ENCODE measurements at regions not wholly inside any gene's neighbourhood (a gene's known extent, or its start where the extent isn't known, plus 50 kb on each side); places are given as distances from the start of the nearest gene placed in this dataset.
A peak's percentile ranks its signal among the peaks of the same experiment; 100 is the strongest.

GRCh38 chr2:2717406-2717805, 386.3 kb upstream of the MYT1L start:
- DNase-seq (ENCODE audit: low spot score): no peak

DNA sequence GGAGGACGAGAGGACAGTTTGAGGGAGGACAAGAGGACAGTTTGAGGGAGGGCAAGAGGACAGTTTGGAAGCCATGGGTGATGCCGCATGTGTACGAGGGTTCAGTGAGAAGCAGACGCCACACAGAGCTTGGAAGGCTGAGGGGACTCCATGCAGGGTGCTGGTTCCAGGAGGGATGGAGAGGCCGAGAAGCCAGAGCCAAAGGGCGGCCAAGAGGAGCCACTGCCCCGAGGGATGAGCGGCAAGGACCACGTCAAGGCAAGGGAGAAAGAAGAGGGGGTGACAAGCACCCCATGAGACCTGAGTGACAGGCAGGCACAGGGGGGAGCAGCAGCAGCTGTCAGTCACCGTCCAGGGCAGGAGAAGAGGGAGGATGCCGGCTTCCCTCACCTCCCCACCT, 385.7 kb upstream of the MYT1L start:
- no peak for DNase-seq (ENCODE audit: low spot score)

DNA sequence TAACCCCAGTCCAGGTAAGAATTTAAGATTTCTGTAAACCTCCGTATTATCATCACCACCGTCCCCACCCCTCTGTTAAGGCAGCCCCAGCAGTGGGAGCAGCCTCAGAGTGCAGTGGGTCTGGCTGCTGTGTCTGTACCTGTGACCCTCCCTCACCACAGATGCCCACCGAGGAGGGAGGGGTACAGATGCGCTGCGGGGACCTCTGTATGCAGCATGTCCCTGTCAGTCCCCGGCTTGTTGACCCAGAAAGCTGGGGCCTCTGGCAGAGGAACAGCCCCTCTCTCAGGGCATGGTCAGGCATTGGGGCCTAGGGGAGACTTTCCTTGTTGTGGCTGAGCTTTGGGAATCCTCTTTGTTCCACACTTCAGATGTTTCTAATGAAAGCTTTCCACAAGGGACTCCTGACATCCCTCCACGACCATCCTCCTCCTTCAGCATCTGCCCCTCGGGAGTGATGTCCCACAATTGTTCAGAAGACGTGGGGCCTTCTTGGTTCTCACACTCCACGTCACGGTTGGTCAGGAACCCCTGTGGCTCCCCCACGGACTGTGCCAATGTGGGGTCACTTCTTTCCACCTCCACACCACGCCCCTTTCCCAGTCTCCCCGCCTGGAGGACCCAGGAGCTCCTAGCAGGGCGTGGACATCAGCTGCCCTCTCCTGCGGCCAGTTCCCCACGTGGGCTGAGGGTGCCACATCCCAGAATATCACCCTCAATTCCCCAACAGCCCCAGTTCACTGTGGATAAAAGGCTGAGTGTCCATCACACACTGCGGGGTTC, 384.2 kb upstream of the MYT1L start:
- no peak for DNase-seq (ENCODE audit: low spot score)

DNA sequence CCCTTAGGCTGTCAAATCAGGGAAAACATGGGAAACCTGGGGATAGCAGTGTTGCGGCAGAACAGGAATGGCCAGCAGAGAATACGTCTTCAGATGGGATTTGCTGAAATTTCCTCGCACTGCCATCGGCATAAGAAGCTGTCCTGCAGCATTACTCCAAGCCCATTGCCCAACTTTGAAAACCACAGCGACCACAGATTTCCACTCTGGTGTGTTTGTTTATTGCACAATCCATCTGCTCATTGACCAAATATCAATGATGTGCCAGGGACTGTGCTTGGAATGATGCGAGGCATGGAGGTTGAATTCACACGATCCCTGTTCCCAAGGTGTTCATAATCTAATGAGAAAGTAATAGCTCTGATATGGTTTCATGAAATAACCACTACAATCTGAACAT, 383.3 kb upstream of the MYT1L start:
- DNase-seq (ENCODE audit: low spot score): no peak

GRCh38 chr2:2709431-2709770, 378.3 kb upstream of the MYT1L start:
- no peak for DNase-seq (ENCODE audit: low spot score)

GRCh38 chr2:2708575-2709430, 377.7 kb upstream of the MYT1L start:
- DNase-seq (ENCODE audit: low spot score): no peak

GRCh38 chr2:2707206-2707991, 376.3 kb upstream of the MYT1L start:
- DNase-seq (ENCODE audit: low spot score): peak; percentile 27

GRCh38 chr2:2706306-2706705, 375.2 kb upstream of the MYT1L start:
- no peak for DNase-seq (ENCODE audit: low spot score)

DNA sequence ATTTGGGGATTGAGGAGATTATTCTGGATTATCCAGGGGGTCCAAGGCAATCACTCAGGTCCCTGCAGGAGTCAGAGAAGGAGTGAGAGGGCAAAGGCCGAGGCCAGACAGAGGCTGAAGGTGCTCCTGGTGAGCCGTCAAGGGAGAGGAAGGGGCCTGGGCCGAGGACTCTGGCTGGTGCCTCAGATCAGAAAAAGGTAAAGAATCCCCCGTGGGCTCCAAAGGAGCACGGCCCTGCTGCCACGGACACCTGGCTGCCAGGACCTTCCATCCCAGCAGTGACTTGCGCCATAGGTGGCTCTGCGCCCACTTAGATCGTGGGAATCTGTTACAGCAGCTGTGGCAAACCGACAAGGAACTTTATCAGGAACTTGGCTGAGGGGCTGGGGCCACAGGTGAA, 374.8 kb upstream of the MYT1L start:
- no peak for DNase-seq (ENCODE audit: low spot score)

- no peak for DNase-seq (ENCODE audit: low spot score)
Measured at GRCh38 chr2:2704428-2705090, 373.5 kb upstream of the MYT1L start.

DNA sequence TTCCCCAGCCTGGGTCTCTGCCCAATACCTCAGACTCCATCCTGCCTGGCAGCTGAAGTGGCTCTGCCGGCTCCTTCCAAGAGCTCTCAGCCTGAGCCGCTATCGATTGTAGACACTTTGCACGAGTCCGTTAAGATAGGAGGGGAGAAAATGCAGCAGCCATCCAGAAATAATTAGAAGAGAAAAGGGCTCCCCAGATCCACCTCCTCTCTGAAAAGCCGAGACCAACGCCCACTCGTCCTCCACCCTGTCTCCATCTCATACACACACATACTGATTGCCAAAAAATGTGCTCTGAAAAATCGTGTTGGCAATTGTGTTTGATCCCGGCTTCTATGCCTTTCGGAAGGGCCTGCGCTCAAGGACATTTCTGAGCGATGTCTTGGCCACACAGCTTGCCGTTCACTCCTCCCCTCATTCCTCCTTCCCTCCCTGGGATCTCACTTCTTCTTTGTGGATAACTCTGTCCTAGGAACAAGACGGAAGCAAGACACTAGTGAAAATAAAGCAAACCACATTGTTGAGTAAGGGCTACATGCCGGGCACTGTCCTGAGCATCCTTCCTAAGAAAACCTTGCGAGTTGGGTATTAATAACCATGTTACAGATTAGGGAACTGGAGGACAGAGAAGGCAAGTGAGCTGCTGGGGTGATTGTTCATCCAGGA, 372.8 kb upstream of the MYT1L start:
- no peak for DNase-seq (ENCODE audit: low spot score)

DNA sequence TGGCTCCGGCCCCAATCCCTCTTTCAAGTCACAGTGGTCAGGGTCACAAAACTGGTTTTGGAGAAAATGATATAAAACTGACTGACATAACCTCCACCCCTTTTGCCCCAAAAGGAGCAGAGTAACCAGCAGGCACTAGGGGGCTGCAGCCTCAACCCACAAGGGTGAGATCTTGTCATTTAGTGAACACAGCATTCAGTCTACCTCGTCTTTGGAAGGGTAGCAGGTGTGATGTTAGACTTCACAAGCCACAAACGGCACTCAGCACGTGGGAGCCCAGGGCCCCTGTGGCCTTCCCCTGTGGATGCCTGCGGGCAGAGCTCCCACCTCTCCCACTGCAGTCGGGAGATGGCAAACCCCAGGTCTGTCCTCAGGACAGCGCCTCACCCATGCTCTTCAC, 372.1 kb upstream of the MYT1L start:
- no peak for DNase-seq (ENCODE audit: low spot score)

GRCh38 chr2:2702385-2702784, 371.3 kb upstream of the MYT1L start:
- no peak for DNase-seq (ENCODE audit: low spot score)

- DNase-seq (ENCODE audit: low spot score): no peak
Measured at GRCh38 chr2:2701813-2702212, 370.7 kb upstream of the MYT1L start.

GRCh38 chr2:2701176-2701781, 370.2 kb upstream of the MYT1L start:
- no peak for DNase-seq (ENCODE audit: low spot score)

GRCh38 chr2:2699121-2699505, 368.0 kb upstream of the MYT1L start:
- no peak for DNase-seq (ENCODE audit: low spot score)

DNA sequence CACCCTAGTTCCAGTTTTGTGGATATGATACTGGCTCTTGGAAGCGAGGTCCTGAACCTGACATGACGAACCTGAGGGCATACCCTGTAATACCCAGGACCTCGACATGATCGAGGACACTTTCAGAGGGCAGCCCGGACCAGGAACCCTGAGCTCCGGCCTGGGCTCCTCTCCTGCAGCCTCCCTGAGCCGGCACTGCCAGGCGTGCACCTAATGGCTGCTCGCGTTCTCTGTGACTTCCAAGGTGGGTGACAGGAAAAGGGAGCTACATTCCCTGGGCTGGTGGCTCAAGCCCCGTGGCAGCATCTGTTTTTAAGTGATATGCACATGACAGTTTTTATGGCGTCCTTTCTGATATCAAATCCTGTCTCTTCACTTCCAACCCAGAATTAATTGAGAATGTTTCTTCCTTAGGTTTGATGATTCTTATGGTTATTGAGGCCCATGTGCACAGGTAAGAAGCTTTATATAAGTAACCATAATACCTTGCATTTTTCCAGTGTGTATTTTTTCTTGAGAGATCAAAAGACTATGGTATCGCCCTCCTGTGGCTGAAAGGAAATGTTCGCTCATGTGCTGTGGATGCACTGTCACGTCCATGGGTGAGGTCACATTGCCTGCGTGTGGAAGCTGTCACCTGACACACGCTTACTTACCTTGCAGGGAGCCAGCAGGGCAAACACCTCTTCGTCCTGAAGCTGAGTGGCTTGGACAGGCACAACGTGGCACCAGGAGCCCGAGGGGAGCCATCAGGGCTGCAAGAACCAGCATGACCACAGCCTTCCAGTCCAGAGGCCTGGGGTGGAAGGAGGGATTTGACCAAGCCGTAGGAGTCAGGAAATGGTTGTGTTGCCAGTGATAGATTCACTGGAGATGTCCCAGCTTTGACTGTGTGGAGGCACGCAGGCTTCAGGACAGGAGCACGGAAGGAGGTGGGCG, 367.4 kb upstream of the MYT1L start:
- no peak for DNase-seq (ENCODE audit: low spot score)

GRCh38 chr2:2696733-2697455, 365.8 kb upstream of the MYT1L start:
- DNase-seq (ENCODE audit: low spot score): no peak

GRCh38 chr2:2696325-2696724, 365.2 kb upstream of the MYT1L start:
- DNase-seq (ENCODE audit: low spot score): no peak
